ENCODE measurements at regions not wholly inside any gene's neighbourhood (a gene's known extent, or its start where the extent isn't known, plus 50 kb on each side); places are given as distances from the start of the nearest gene placed in this dataset.
"Not testable (repeated sequence)": the region's sequence is repeated elsewhere in the genome, so short reads cannot be mapped to it uniquely, and the experiment has no call there.

- DNase-seq = no peak
Observed at GRCh38 chr20:26214991-26215390, 518.3 kb upstream of the ZNF337 start.

DNA sequence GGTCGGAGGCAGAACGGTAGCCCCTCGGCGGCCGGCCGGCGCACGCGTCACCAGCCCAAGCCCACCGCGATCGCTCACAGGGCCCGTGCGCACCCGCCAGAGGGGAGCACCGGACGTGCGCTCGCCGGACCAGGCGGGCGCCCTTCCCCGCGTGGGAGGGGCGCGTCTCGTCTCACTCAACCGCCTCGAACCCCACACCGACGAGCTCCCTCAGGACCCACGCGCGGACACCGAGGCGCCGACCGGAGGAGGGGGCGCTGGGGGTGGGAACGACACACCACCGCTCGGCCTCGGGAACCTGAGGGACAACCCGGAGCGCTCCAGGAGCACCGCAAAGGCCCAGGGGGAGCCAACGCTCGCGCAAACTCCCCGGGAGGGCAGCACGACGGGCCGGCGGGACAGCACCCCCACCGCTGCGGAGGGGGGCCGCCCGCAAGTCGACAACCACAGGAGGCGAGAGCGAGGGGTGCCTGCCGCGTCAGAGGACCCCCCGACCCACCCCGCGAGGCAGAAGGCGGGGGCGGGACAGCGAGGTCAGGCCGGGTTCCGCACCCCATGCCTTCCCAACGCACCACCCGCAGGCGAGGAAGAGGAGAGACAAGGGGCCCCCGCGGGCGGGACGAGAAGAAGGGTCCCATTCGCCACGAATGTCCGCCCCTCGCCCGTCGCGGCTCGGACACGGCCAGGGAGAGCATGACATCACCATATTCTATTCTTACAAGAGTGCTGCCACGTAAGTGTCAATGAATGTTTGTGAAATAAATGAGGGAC lies 512.7 kb upstream of the ZNF337 start:
- no peak for DNase-seq

- no peak for DNase-seq
Observed at GRCh38 chr20:26208296-26209091, 511.8 kb upstream of the ZNF337 start.

DNA sequence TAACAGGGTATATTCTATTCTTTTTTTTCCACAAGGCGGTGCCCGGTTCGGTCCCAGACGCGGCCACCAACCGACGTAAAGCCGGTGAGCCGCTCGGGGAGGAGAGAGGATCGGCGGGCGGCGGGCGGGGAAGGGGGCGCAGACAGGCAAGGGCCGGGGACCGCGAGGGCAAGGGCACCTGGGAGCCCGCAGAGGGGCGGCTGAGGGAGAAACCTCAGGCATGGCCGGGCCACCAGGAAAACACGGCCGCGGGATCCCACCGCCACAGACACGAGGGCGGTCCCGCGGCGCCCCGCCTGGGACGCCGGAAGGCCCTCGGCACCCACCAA lies 511.3 kb upstream of the ZNF337 start:
- DNase-seq = not testable (repeated sequence)

DNA sequence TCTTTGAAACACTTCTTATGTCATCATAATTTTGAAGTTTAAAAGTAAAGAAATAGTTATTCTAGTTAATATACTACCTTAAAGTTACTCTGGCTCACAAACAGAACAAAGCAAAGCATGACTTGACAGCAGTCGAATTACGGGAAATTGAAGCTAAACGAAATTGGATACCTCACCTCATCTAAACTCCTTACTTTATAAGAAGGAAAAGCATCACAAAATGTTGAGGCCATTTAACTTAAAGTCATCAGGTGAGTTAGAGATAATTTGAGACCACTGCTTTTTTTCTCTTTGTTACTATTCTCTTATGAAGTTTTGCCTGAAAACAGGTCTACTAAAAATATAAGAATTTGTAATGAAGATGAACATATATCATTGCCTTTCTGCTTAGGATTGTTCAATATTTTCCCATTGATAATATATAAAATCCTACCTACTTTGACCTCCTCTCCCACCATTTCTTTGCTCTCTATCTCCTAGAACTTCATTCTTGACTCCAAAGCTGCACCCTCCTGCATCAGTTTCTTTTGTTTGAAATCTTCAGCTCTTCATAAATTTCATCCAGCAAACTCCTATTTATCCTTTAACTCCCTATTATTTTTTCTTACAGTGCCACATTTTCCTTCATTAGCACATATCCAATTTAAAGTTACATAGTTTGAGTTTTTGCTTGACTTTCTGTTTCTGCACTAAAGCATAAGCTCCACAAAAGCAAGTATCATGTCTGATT lies 510.7 kb upstream of the ZNF337 start:
- no peak for DNase-seq

GRCh38 chr20:26205350-26205749 lies 508.7 kb upstream of the ZNF337 start:
- no peak for DNase-seq

GRCh38 chr20:26201026-26201425 lies 504.4 kb upstream of the ZNF337 start:
- not testable (repeated sequence) for DNase-seq

- not testable (repeated sequence) for DNase-seq
Observed at GRCh38 chr20:26187329-26187728, 490.7 kb upstream of the ZNF337 start.

DNA sequence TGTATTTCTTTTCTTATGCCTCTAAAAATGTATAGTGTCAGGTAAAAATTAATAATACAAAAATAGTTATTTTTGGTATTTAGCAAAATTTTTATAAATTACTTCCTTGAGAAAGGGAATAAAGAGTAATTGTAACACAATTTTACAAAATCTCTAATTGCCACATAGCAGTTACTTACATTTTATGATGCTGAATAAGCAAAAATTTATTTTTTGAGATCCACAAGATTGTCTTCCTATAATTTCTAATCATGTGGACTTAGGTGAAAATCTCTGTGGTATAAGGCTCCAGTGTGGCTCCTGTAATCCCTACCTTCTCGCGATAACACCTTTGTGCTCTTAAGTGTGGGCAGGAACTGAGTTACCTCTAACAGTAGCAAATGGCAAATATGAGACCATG lies 487.1 kb upstream of the ZNF337 start:
- DNase-seq = not testable (repeated sequence)

GRCh38 chr20:26181364-26181763 lies 484.7 kb upstream of the ZNF337 start:
- DNase-seq = not testable (repeated sequence)

DNA sequence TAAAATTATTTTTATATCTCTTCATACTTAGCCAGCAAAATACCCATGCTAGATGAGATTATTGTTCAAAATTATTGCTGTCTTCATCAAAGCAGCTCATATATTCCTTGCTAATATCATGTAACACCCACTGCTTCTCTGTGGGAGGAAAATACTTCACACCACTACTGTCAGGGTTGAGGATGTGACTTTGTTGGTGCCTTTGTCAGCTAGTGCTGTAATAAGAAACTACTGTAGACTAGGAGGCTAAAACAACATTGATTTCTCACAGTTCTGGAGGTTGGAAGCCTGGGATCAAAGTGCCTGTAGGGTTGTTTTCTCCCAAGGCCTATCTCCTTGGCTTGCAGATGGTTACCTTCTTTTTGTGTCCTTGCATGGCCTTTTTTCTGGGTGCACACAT lies 475.2 kb upstream of the ZNF337 start:
- DNase-seq = not testable (repeated sequence)

DNA sequence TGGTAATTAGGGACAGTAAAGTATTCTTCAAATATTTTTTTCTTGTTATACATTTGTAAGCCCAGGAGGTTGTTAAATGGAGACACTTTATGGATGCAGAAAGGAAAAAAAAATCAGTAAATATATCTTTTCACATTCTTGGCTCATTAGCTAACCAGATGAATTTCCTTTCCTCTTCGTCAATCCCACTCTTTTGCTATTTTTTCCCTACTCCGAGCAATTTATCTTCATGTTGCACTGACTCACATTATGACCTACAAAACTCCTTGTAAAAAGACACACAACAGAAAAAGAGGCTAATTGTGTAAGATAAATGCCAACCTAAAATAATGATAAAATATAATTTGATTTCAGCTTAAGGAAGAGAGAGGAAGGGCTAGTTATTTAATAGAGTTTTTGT lies 472.9 kb upstream of the ZNF337 start:
- no peak for DNase-seq

GRCh38 chr20:26167499-26167898 lies 470.8 kb upstream of the ZNF337 start:
- DNase-seq = no peak

DNA sequence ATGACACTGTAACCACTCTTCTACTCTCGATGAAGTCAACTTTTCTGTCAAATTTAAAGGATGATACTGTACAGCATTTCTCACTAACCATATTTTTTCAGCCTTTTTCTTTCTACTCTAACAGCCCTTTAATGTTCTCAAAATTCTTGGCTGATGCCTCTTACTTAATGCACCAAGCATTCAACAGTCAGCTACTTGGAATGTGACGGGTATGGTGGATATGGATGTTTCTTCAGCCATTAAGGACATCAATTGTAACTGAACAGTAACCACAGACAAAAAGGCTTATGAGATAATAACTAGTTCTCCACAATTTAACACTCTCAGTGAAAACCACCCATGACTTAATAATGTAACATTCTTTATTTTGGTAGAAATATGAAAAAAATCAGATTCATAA lies 467.2 kb upstream of the ZNF337 start:
- DNase-seq = no peak

- not testable (repeated sequence) for DNase-seq
Observed at GRCh38 chr20:26163151-26163550, 466.5 kb upstream of the ZNF337 start.

- not testable (repeated sequence) for DNase-seq
Observed at GRCh38 chr20:26161741-26162140, 465.1 kb upstream of the ZNF337 start.

DNA sequence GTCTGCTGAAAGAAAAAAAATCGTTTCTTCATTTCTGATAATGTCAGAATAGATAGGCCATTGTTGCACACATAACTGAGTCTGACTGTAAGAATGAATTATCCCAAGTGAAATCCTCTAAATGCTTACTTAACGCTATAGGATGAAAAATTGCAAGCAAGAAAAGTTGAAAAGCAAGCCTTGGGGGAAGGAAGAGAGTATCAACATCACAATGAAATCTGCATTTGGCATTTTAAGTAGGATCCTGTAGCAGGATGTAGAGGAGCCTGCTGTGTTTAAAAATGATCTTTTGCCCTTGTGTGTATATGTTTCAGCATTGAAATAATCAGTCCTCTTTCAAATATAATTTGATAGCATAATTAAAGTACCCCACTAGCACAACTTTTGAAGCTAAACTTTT lies 464.3 kb upstream of the ZNF337 start:
- DNase-seq = not testable (repeated sequence)

GRCh38 chr20:26154224-26154623 lies 457.6 kb upstream of the ZNF337 start:
- no peak for DNase-seq

DNA sequence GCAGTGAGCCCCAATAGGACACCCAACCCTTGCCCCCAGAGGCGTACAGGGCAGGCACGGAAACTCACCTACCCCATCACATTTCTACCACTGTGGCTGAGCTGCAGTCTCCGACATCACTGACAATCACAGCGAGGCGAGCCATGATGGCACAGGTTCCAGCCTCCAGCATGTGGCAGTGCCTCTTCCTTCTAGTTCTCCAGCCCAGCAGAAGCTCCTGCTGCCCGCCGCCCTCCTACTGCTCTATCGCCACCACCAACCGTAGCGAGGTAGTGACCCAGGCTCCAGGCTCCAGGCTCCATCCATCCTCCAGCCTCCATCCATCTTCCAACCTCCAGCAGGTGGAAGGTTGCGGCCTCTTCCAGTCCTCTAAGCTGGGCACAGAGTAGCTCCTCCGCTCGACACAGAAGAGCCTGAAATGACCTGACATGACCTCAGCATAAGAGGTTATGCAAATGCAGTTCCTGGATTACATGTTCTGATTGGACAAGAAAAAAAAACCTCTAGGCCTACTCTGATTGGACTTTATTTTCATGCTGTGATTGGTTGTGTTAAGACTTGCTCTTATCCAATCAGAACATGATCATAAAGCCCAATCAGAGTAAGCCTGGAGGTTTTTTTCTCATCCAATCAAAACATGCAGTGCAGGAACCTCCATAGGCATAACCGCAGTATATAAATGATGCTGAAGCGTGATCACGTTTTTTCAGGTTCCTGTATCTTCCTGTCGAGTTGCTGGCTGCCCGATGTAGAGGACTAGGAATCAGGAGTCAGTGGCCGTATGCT lies 438.9 kb upstream of the ZNF337 start:
- DNase-seq = no peak

DNA sequence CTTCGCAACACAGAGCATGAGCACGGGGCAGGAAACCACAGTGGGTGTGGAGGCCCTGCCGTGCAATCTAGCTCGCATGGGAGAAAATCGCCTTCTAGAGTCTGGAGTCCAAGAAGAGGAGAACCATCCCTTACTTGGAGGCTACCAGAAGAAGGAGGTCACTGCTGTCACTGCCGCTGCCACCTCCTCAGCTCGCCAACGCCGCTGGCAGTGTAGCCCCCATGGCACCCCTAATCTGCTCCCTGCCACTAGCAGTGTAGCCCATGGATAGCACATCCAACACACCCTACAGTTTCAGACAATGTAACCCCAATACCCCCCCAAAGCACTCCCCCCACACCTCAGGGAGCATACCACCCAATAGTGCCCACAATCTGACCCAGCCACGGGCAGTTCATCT lies 438.0 kb upstream of the ZNF337 start:
- no peak for DNase-seq

GRCh38 chr20:26133794-26134193 lies 437.1 kb upstream of the ZNF337 start:
- DNase-seq = not testable (repeated sequence)

- not testable (repeated sequence) for DNase-seq
Observed at GRCh38 chr20:26120920-26121319, 424.3 kb upstream of the ZNF337 start.

- DNase-seq = not testable (repeated sequence)
Observed at GRCh38 chr20:26094498-26094897, 397.8 kb upstream of the ZNF337 start.
